ENCODE measurements at regions not wholly inside any gene's neighbourhood (a gene's known extent, or its start where the extent isn't known, plus 50 kb on each side); places are given as distances from the start of the nearest gene placed in this dataset.

DNA sequence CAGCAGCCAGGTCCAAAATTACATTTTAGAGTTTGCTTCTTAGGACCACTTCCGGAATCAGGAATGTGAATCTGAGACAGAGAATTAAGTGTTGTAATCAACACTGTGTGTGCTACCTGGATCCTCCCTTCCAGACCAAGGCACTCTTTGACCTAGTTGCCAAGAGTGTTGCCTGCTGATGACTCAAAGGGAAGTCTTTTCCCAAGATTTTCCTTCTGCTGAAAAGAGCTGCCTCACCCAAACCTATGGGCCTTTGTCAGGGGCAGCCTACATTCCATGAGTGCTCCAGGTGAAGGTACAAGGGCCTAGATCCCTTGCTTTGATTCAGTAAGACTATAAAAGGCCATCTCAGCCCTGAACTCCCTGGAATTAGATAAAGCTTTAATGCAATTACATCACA lies 712.5 kb upstream of the ANKRD30A start (continued):
- TF ChIP-seq, protein P1, sequence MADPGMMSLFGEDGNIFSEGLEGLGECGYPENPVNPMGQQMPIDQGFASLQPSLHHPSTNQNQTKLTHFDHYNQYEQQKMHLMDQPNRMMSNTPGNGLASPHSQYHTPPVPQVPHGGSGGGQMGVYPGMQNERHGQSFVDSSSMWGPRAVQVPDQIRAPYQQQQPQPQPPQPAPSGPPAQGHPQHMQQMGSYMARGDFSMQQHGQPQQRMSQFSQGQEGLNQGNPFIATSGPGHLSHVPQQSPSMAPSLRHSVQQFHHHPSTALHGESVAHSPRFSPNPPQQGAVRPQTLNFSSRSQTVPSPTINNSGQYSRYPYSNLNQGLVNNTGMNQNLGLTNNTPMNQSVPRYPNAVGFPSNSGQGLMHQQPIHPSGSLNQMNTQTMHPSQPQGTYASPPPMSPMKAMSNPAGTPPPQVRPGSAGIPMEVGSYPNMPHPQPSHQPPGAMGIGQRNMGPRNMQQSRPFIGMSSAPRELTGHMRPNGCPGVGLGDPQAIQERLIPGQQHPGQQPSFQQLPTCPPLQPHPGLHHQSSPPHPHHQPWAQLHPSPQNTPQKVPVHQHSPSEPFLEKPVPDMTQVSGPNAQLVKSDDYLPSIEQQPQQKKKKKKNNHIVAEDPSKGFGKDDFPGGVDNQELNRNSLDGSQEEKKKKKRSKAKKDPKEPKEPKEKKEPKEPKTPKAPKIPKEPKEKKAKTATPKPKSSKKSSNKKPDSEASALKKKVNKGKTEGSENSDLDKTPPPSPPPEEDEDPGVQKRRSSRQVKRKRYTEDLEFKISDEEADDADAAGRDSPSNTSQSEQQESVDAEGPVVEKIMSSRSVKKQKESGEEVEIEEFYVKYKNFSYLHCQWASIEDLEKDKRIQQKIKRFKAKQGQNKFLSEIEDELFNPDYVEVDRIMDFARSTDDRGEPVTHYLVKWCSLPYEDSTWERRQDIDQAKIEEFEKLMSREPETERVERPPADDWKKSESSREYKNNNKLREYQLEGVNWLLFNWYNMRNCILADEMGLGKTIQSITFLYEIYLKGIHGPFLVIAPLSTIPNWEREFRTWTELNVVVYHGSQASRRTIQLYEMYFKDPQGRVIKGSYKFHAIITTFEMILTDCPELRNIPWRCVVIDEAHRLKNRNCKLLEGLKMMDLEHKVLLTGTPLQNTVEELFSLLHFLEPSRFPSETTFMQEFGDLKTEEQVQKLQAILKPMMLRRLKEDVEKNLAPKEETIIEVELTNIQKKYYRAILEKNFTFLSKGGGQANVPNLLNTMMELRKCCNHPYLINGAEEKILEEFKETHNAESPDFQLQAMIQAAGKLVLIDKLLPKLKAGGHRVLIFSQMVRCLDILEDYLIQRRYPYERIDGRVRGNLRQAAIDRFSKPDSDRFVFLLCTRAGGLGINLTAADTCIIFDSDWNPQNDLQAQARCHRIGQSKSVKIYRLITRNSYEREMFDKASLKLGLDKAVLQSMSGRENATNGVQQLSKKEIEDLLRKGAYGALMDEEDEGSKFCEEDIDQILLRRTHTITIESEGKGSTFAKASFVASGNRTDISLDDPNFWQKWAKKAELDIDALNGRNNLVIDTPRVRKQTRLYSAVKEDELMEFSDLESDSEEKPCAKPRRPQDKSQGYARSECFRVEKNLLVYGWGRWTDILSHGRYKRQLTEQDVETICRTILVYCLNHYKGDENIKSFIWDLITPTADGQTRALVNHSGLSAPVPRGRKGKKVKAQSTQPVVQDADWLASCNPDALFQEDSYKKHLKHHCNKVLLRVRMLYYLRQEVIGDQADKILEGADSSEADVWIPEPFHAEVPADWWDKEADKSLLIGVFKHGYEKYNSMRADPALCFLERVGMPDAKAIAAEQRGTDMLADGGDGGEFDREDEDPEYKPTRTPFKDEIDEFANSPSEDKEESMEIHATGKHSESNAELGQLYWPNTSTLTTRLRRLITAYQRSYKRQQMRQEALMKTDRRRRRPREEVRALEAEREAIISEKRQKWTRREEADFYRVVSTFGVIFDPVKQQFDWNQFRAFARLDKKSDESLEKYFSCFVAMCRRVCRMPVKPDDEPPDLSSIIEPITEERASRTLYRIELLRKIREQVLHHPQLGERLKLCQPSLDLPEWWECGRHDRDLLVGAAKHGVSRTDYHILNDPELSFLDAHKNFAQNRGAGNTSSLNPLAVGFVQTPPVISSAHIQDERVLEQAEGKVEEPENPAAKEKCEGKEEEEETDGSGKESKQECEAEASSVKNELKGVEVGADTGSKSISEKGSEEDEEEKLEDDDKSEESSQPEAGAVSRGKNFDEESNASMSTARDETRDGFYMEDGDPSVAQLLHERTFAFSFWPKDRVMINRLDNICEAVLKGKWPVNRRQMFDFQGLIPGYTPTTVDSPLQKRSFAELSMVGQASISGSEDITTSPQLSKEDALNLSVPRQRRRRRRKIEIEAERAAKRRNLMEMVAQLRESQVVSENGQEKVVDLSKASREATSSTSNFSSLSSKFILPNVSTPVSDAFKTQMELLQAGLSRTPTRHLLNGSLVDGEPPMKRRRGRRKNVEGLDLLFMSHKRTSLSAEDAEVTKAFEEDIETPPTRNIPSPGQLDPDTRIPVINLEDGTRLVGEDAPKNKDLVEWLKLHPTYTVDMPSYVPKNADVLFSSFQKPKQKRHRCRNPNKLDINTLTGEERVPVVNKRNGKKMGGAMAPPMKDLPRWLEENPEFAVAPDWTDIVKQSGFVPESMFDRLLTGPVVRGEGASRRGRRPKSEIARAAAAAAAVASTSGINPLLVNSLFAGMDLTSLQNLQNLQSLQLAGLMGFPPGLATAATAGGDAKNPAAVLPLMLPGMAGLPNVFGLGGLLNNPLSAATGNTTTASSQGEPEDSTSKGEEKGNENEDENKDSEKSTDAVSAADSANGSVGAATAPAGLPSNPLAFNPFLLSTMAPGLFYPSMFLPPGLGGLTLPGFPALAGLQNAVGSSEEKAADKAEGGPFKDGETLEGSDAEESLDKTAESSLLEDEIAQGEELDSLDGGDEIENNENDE (IDR thresholded peaks at IDR 0.05; ENCODE audit: insufficient replicate concordance, low read length) = no peak
- TF ChIP-seq RNF2 (IDR thresholded peaks at IDR 0.05; ENCODE audit: borderline replicate concordance, low read depth, low read length, missing control alignments, poor library complexity, severe bottlenecking) (no peak), CREB1 (IDR thresholded peaks at IDR 0.05) (no peak), YY1 (IDR thresholded peaks at IDR 0.05; ENCODE audit: low read depth, low read length) (no peak), HDAC2 (IDR thresholded peaks at IDR 0.05; ENCODE audit: borderline replicate concordance in 1 of 2, low read depth in 2 of 2, low read length in 2 of 2) (no peak), EZH2 (IDR thresholded peaks at IDR 0.05; ENCODE audit: low read depth, low read length, severe bottlenecking) (no peak), SUZ12 (IDR thresholded peaks at IDR 0.05; ENCODE audit: low read length) (no peak), ZNF274 (IDR thresholded peaks at IDR 0.05; ENCODE audit: borderline replicate concordance, extremely low read depth, low read length) (no peak), CEBPB (IDR thresholded peaks at IDR 0.05; ENCODE audit: low read depth, low read length) (no peak)
- TF ChIP-seq, protein P2, sequence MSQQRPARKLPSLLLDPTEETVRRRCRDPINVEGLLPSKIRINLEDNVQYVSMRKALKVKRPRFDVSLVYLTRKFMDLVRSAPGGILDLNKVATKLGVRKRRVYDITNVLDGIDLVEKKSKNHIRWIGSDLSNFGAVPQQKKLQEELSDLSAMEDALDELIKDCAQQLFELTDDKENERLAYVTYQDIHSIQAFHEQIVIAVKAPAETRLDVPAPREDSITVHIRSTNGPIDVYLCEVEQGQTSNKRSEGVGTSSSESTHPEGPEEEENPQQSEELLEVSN (IDR thresholded peaks at IDR 0.05) = no peak
